ENCODE measurements at regions not wholly inside any gene's neighbourhood (a gene's known extent, or its start where the extent isn't known, plus 50 kb on each side); places are given as distances from the start of the nearest gene placed in this dataset.

- peaks cover 15 to 21% of the 10 kb centered on the region in 2 donors for H3K27me3 Mint-ChIP-seq (ENCODE audit: low read depth in 2 of 2)
- intact Hi-C loops (cut with micrococcal nuclease): no loop called here
These were observed 112.9 kb upstream of the PDE7B start for GRCh38 chr6:135738636-135739035.

GRCh38 chr6:135739288-135739687, 112.2 kb upstream of the PDE7B start:
- Mint-ChIP-seq H3K36me3 (no peaks in the 10 kb centered on the region), H3K4me3 (no peak overlapping the region), H3K9me3 (no peaks in the 10 kb centered on the region), H3K4me1 (no peaks in the 10 kb centered on the region), H3K27ac (no peak overlapping the region), H3K27me3 (ENCODE audit: low read depth in 2 of 2) (peaks cover 14 to 16% of the 10 kb centered on the region in 2 donors)
- WGBS (ENCODE audit: insufficient coverage): 79% methylated on average over 5 of the region's 7 CpGs
- Histone ChIP-seq H3K36me3 (ENCODE audit: control insufficient read depth, insufficient read depth, low read length) (no peaks in the 10 kb centered on the region), H3K9me3 (ENCODE audit: control insufficient read depth, insufficient read depth, low read length) (no peaks in the 10 kb centered on the region), H3K4me3 (ENCODE audit: low read length) (no peak overlapping the region), H3K27me3 (ENCODE audit: control insufficient read depth, insufficient read depth, low read length) (no peaks in the 10 kb centered on the region), H3K27ac (ENCODE audit: low read length) (no peak overlapping the region), H3K4me1 (ENCODE audit: control insufficient read depth, insufficient read depth, low read length) (no peaks in the 10 kb centered on the region)
- ATAC-seq (no peak), DNase-seq (no peak)
- TF ChIP-seq CTCF (IDR thresholded peaks at IDR 0.05): no peak
- intact Hi-C loops (cut with micrococcal nuclease): no loop called here

More at GRCh38 chr6:135738636-135739035, 112.9 kb upstream of the PDE7B start:
- no peaks in the 10 kb centered on the region for H3K9me3 Mint-ChIP-seq
- no peak overlapping the region for H3K4me3 Mint-ChIP-seq
- Histone ChIP-seq H3K4me3 (ENCODE audit: low read length) (no peak overlapping the region), H3K36me3 (ENCODE audit: control insufficient read depth, insufficient read depth, low read length) (no peaks in the 10 kb centered on the region), H3K27ac (ENCODE audit: low read length) (no peak overlapping the region), H3K9me3 (ENCODE audit: control insufficient read depth, insufficient read depth, low read length) (no peaks in the 10 kb centered on the region), H3K27me3 (ENCODE audit: control insufficient read depth, insufficient read depth, low read length) (no peaks in the 10 kb centered on the region), H3K4me1 (ENCODE audit: control insufficient read depth, insufficient read depth, low read length) (no peaks in the 10 kb centered on the region)
- 78% methylated on average over 1 of the region's 1 CpG for WGBS (ENCODE audit: insufficient coverage)
- ATAC-seq: no peak
- no peak for DNase-seq
- no peaks in the 10 kb centered on the region for H3K36me3 Mint-ChIP-seq
- H3K27ac Mint-ChIP-seq: no peak overlapping the region
- no peaks in the 10 kb centered on the region for H3K4me1 Mint-ChIP-seq
- no peak for TF ChIP-seq CTCF (IDR thresholded peaks at IDR 0.05)

- intact Hi-C loops (cut with micrococcal nuclease): no loop called here
- Histone ChIP-seq H3K36me3 (ENCODE audit: control insufficient read depth, insufficient read depth, low read length) (no peaks in the 10 kb centered on the region), H3K4me3 (ENCODE audit: low read length) (no peak overlapping the region), H3K4me1 (ENCODE audit: control insufficient read depth, insufficient read depth, low read length) (no peaks in the 10 kb centered on the region), H3K27me3 (ENCODE audit: control insufficient read depth, insufficient read depth, low read length) (no peaks in the 10 kb centered on the region), H3K9me3 (ENCODE audit: control insufficient read depth, insufficient read depth, low read length) (no peaks in the 10 kb centered on the region), H3K27ac (ENCODE audit: low read length) (no peak overlapping the region)
- H3K9me3 Mint-ChIP-seq: no peaks in the 10 kb centered on the region
- H3K27me3 Mint-ChIP-seq (ENCODE audit: low read depth in 2 of 2): peaks cover 14 to 16% of the 10 kb centered on the region in 2 donors
- no peak for ATAC-seq
- H3K27ac Mint-ChIP-seq: no peak overlapping the region
- no peaks in the 10 kb centered on the region for H3K36me3 Mint-ChIP-seq
- TF ChIP-seq CTCF (IDR thresholded peaks at IDR 0.05): no peak
- no peak for DNase-seq
- WGBS (ENCODE audit: insufficient coverage): no CpG with 5 or more reads among the region's 1 CpG
- H3K4me3 Mint-ChIP-seq: no peak overlapping the region
- H3K4me1 Mint-ChIP-seq: no peaks in the 10 kb centered on the region
These were observed 110.9 kb upstream of the PDE7B start for GRCh38 chr6:135740580-135740979.

GRCh38 chr6:135743476-135743875, 108.0 kb upstream of the PDE7B start:
- TF ChIP-seq CTCF (IDR thresholded peaks at IDR 0.05): no peak
- Mint-ChIP-seq H3K36me3 (no peaks in the 10 kb centered on the region), H3K27ac (no peak overlapping the region), H3K4me1 (no peaks in the 10 kb centered on the region), H3K27me3 (ENCODE audit: low read depth in 2 of 2) (peaks cover 9 to 16% of the 10 kb centered on the region in 2 donors), H3K9me3 (no peaks in the 10 kb centered on the region), H3K4me3 (no peak overlapping the region)
- no peaks in the 10 kb centered on the region for H3K4me1 ChIP-seq (ENCODE audit: control insufficient read depth, insufficient read depth, low read length)
- 88% methylated on average over 5 of the region's 5 CpGs for WGBS (ENCODE audit: insufficient coverage)
- H3K4me3 ChIP-seq (ENCODE audit: low read length): no peak overlapping the region
- no peak for ATAC-seq
- H3K27ac ChIP-seq (ENCODE audit: low read length): no peak overlapping the region
- intact Hi-C loops (cut with micrococcal nuclease): no loop called here
- H3K36me3 ChIP-seq (ENCODE audit: control insufficient read depth, insufficient read depth, low read length): no peaks in the 10 kb centered on the region
- H3K9me3 ChIP-seq (ENCODE audit: control insufficient read depth, insufficient read depth, low read length): no peaks in the 10 kb centered on the region
- H3K27me3 ChIP-seq (ENCODE audit: control insufficient read depth, insufficient read depth, low read length): no peaks in the 10 kb centered on the region
- no peak for DNase-seq

Measured in natural killer cell (primary cell).